ENCODE measurements at regions not wholly inside any gene's neighbourhood (a gene's known extent, or its start where the extent isn't known, plus 50 kb on each side); places are given as distances from the start of the nearest gene placed in this dataset.

GRCh38 chr1:188188317-188188716 is 1359.6 kb downstream of the PLA2G4A start:
- H3K36me3 Mint-ChIP-seq, result no peaks in the 10 kb centered on the region

GRCh38 chr1:188194916-188195315 is 1366.2 kb downstream of the PLA2G4A start:
- no peak overlapping the region for H3K27ac Mint-ChIP-seq
- no peaks in the 10 kb centered on the region for H3K4me1 Mint-ChIP-seq
- Histone ChIP-seq H3K9me3 (ENCODE audit: low read length) (no peaks in the 10 kb centered on the region), H3K27ac (ENCODE audit: low read depth, low read length) (no peak overlapping the region), H3K4me1 (ENCODE audit: insufficient read depth, low read length) (no peaks in the 10 kb centered on the region), H3K4me3 (ENCODE audit: low read length) (no peak overlapping the region), H3K27me3 (ENCODE audit: insufficient read depth, low read length, poor library complexity, severe bottlenecking) (no peaks in the 10 kb centered on the region), H3K36me3 (ENCODE audit: insufficient read depth, low read length) (no peaks in the 10 kb centered on the region)
- H3K36me3 Mint-ChIP-seq, result no peaks in the 10 kb centered on the region
- CTCF ChIA-PET, result no interaction called here
- no peak overlapping the region for H3K4me3 Mint-ChIP-seq
- POLR2A ChIA-PET, result no interaction called here
- no peaks in the 10 kb centered on the region for H3K27me3 Mint-ChIP-seq
- H3K9me3 Mint-ChIP-seq, result peaks cover 1 to 23% (median 9%) of the 10 kb centered on the region in 5 donors
- DNase-seq, result no peak

More at GRCh38 chr1:188188317-188188716, 1359.6 kb downstream of the PLA2G4A start:
- Histone ChIP-seq H3K36me3 (ENCODE audit: insufficient read depth, low read length) (no peaks in the 10 kb centered on the region), H3K27ac (ENCODE audit: low read depth, low read length) (no peak overlapping the region), H3K4me3 (ENCODE audit: low read length) (no peak overlapping the region), H3K9me3 (ENCODE audit: low read length) (no peaks in the 10 kb centered on the region), H3K4me1 (ENCODE audit: insufficient read depth, low read length) (no peaks in the 10 kb centered on the region), H3K27me3 (ENCODE audit: insufficient read depth, low read length, poor library complexity, severe bottlenecking) (no peaks in the 10 kb centered on the region)
- Mint-ChIP-seq H3K4me1 (no peaks in the 10 kb centered on the region), H3K27ac (no peak overlapping the region), H3K27me3 (no peaks in the 10 kb centered on the region), H3K4me3 (no peak overlapping the region), H3K9me3 (peaks cover 9 to 30% (median 11%) of the 10 kb centered on the region in 5 donors)
- ChIA-PET POLR2A (no interaction called here), CTCF (interaction anchor here (1.7 kb wide), 1 partner anchor 28 kb away, joined by 4 read pairs; no protein-coding TSS in a partner anchor)
- no peak for DNase-seq

GRCh38 chr1:188218289-188218688 is 1389.5 kb downstream of the PLA2G4A start:
- Histone ChIP-seq H3K4me3 (ENCODE audit: low read length) (no peak overlapping the region), H3K4me1 (ENCODE audit: insufficient read depth, low read length) (no peaks in the 10 kb centered on the region), H3K27me3 (ENCODE audit: insufficient read depth, low read length, poor library complexity, severe bottlenecking) (no peaks in the 10 kb centered on the region), H3K9me3 (ENCODE audit: low read length) (no peaks in the 10 kb centered on the region), H3K36me3 (ENCODE audit: insufficient read depth, low read length) (no peaks in the 10 kb centered on the region), H3K27ac (ENCODE audit: low read depth, low read length) (no peak overlapping the region)
- Mint-ChIP-seq H3K9me3 (peaks cover 9 to 67% (median 10%) of the 10 kb centered on the region in 5 donors), H3K27ac (no peak overlapping the region), H3K4me1 (no peaks in the 10 kb centered on the region), H3K4me3 (no peak overlapping the region), H3K36me3 (no peaks in the 10 kb centered on the region), H3K27me3 (no peaks in the 10 kb centered on the region)
- CTCF ChIA-PET, result no interaction called here
- DNase-seq, result no peak
- POLR2A ChIA-PET, result no interaction called here

GRCh38 chr1:188220051-188220450 is 1391.3 kb downstream of the PLA2G4A start:
- peaks cover 8 to 70% (median 13%) of the 10 kb centered on the region in 5 donors for H3K9me3 Mint-ChIP-seq
- no peak for DNase-seq
- H3K36me3 Mint-ChIP-seq, result peaks cover 0 to 3% (median 0%) of the 10 kb centered on the region in 3 donors
- H3K4me1 Mint-ChIP-seq, result no peaks in the 10 kb centered on the region
- H3K27me3 Mint-ChIP-seq, result no peaks in the 10 kb centered on the region
- ChIA-PET POLR2A (no interaction called here), CTCF (no interaction called here)
- no peak overlapping the region for H3K27ac Mint-ChIP-seq
- Histone ChIP-seq H3K36me3 (ENCODE audit: insufficient read depth, low read length) (no peaks in the 10 kb centered on the region), H3K9me3 (ENCODE audit: low read length) (no peaks in the 10 kb centered on the region), H3K4me1 (ENCODE audit: insufficient read depth, low read length) (no peaks in the 10 kb centered on the region), H3K27ac (ENCODE audit: low read depth, low read length) (no peak overlapping the region), H3K27me3 (ENCODE audit: insufficient read depth, low read length, poor library complexity, severe bottlenecking) (no peaks in the 10 kb centered on the region), H3K4me3 (ENCODE audit: low read length) (no peak overlapping the region)
- H3K4me3 Mint-ChIP-seq, result no peak overlapping the region

GRCh38 chr1:188224263-188224662 is 1395.5 kb downstream of the PLA2G4A start:
- no peaks in the 10 kb centered on the region for H3K9me3 ChIP-seq (ENCODE audit: low read length)
- H3K9me3 Mint-ChIP-seq, result peaks cover 7 to 62% (median 15%) of the 10 kb centered on the region in 5 donors
- H3K4me3 ChIP-seq (ENCODE audit: low read length), result no peak overlapping the region
- POLR2A ChIA-PET, result no interaction called here
- CTCF ChIA-PET, result no interaction called here
- DNase-seq, result no peak
- H3K36me3 ChIP-seq (ENCODE audit: insufficient read depth, low read length), result no peaks in the 10 kb centered on the region
- H3K27me3 Mint-ChIP-seq, result no peaks in the 10 kb centered on the region
- no peaks in the 10 kb centered on the region for H3K4me1 Mint-ChIP-seq
- no peaks in the 10 kb centered on the region for H3K27me3 ChIP-seq (ENCODE audit: insufficient read depth, low read length, poor library complexity, severe bottlenecking)
- no peaks in the 10 kb centered on the region for H3K4me1 ChIP-seq (ENCODE audit: insufficient read depth, low read length)
- H3K36me3 Mint-ChIP-seq, result peaks cover 0 to 3% (median 0%) of the 10 kb centered on the region in 3 donors
- no peak overlapping the region for H3K4me3 Mint-ChIP-seq
- H3K27ac ChIP-seq (ENCODE audit: low read depth, low read length), result no peak overlapping the region
- no peak overlapping the region for H3K27ac Mint-ChIP-seq

GRCh38 chr1:188225975-188226374 is 1397.2 kb downstream of the PLA2G4A start:
- Mint-ChIP-seq H3K4me3 (no peak overlapping the region), H3K27ac (no peak overlapping the region), H3K4me1 (no peaks in the 10 kb centered on the region), H3K36me3 (peaks cover 0 to 3% (median 0%) of the 10 kb centered on the region in 3 donors), H3K27me3 (no peaks in the 10 kb centered on the region), H3K9me3 (peaks cover 7 to 56% (median 15%) of the 10 kb centered on the region in 5 donors)
- no peak overlapping the region for H3K4me3 ChIP-seq (ENCODE audit: low read length)
- H3K36me3 ChIP-seq (ENCODE audit: insufficient read depth, low read length), result no peaks in the 10 kb centered on the region
- H3K27ac ChIP-seq (ENCODE audit: low read depth, low read length), result no peak overlapping the region
- H3K27me3 ChIP-seq (ENCODE audit: insufficient read depth, low read length, poor library complexity, severe bottlenecking), result no peaks in the 10 kb centered on the region
- H3K4me1 ChIP-seq (ENCODE audit: insufficient read depth, low read length), result no peaks in the 10 kb centered on the region
- DNase-seq, result no peak
- ChIA-PET POLR2A (no interaction called here), CTCF (no interaction called here)
- no peaks in the 10 kb centered on the region for H3K9me3 ChIP-seq (ENCODE audit: low read length)

GRCh38 chr1:188228623-188229022 is 1399.9 kb downstream of the PLA2G4A start:
- peaks cover 0 to 3% (median 0%) of the 10 kb centered on the region in 3 donors for H3K36me3 Mint-ChIP-seq
- H3K4me1 Mint-ChIP-seq, result no peaks in the 10 kb centered on the region
- no peak overlapping the region for H3K4me3 Mint-ChIP-seq
- CTCF ChIA-PET, result no interaction called here
- no peaks in the 10 kb centered on the region for H3K27me3 Mint-ChIP-seq
- Histone ChIP-seq H3K27me3 (ENCODE audit: insufficient read depth, low read length, poor library complexity, severe bottlenecking) (no peaks in the 10 kb centered on the region), H3K36me3 (ENCODE audit: insufficient read depth, low read length) (no peaks in the 10 kb centered on the region), H3K9me3 (ENCODE audit: low read length) (no peaks in the 10 kb centered on the region), H3K4me3 (ENCODE audit: low read length) (no peak overlapping the region), H3K27ac (ENCODE audit: low read depth, low read length) (no peak overlapping the region), H3K4me1 (ENCODE audit: insufficient read depth, low read length) (no peaks in the 10 kb centered on the region)
- peaks cover 9 to 47% (median 16%) of the 10 kb centered on the region in 5 donors for H3K9me3 Mint-ChIP-seq
- POLR2A ChIA-PET, result no interaction called here
- DNase-seq, result no peak
- no peak overlapping the region for H3K27ac Mint-ChIP-seq

GRCh38 chr1:188237573-188238348 is 1409.0 kb downstream of the PLA2G4A start:
- Mint-ChIP-seq H3K27me3 (no peaks in the 10 kb centered on the region), H3K9me3 (peaks cover 0 to 37% (median 6%) of the 10 kb centered on the region in 5 donors), H3K27ac (no peak overlapping the region), H3K4me3 (no peak overlapping the region), H3K36me3 (no peaks in the 10 kb centered on the region), H3K4me1 (no peaks in the 10 kb centered on the region)
- Histone ChIP-seq H3K27me3 (ENCODE audit: insufficient read depth, low read length, poor library complexity, severe bottlenecking) (no peaks in the 10 kb centered on the region), H3K9me3 (ENCODE audit: low read length) (no peaks in the 10 kb centered on the region), H3K27ac (ENCODE audit: low read depth, low read length) (no peak overlapping the region), H3K36me3 (ENCODE audit: insufficient read depth, low read length) (no peaks in the 10 kb centered on the region), H3K4me1 (ENCODE audit: insufficient read depth, low read length) (no peaks in the 10 kb centered on the region), H3K4me3 (ENCODE audit: low read length) (no peak overlapping the region)
- POLR2A ChIA-PET, result no interaction called here
- CTCF ChIA-PET, result no interaction called here
- DNase-seq, result no peak
